Body of pancreas (tissue), 4 donors: ENCODE measurements at regions not wholly inside any gene's neighbourhood (a gene's known extent, or its start where the extent isn't known, plus 50 kb on each side); places are given as distances from the start of the nearest gene placed in this dataset.

ENCODE experiments used
- POLR2A ChIP-seq, 3 donors: fragments of 450-650 bp; IDR thresholded peaks; one replicate each; pipeline ENCODE4 v1.6.1; 2016; ENCODE audit warnings: antibody characterized with exemption in 3 of 3, mild to moderate bottlenecking in 2 of 3
- TF ChIP-seq, protein P1 (sequence below), 7 experiments: fragments of 450-650 bp in 4 of 7; fragments of 200-600 bp in 3 of 7; sonication (generic) in 3 of 7; IDR thresholded peaks; one replicate each; pipeline ENCODE4 v1.5.1; 2016 to 2019; ENCODE audit warnings: antibody characterized with exemption in 7 of 7

GRCh38 chr3:5423523-5423922, 236.0 kb downstream of the EDEM1 start:
- TF ChIP-seq, protein P1, sequence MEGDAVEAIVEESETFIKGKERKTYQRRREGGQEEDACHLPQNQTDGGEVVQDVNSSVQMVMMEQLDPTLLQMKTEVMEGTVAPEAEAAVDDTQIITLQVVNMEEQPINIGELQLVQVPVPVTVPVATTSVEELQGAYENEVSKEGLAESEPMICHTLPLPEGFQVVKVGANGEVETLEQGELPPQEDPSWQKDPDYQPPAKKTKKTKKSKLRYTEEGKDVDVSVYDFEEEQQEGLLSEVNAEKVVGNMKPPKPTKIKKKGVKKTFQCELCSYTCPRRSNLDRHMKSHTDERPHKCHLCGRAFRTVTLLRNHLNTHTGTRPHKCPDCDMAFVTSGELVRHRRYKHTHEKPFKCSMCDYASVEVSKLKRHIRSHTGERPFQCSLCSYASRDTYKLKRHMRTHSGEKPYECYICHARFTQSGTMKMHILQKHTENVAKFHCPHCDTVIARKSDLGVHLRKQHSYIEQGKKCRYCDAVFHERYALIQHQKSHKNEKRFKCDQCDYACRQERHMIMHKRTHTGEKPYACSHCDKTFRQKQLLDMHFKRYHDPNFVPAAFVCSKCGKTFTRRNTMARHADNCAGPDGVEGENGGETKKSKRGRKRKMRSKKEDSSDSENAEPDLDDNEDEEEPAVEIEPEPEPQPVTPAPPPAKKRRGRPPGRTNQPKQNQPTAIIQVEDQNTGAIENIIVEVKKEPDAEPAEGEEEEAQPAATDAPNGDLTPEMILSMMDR (IDR thresholded peaks at IDR 0.05): no peak
- TF ChIP-seq POLR2A (IDR thresholded peaks at IDR 0.05): no peak
